ENCODE measurements at regions not wholly inside any gene's neighbourhood (a gene's known extent, or its start where the extent isn't known, plus 50 kb on each side); places are given as distances from the start of the nearest gene placed in this dataset.
"Not testable (repeated sequence)": the region's sequence is repeated elsewhere in the genome, so short reads cannot be mapped to it uniquely, and the experiment has no call there.

- not testable (repeated sequence) for DNase-seq
These were observed 342.2 kb downstream of the CEP170 start for GRCh38 chr1:242912855-242913254.

DNA sequence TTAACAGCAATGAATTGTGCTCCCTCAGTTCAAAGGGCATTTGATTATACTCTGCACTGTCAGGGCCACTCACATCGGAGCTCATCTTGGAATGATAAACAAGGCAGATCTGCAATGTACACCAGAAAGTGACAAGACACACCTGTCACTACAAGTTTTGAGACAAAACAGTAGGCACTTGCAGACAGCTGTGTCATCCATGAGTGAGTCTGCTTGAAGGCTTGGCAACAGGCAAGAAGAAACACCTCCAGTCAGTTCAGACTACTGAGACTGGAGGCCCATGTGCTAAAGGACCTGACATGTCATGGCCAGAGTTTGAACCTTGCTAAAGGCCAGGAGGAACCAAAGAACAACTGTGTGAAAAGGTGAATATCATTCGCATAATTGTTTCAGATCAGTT lies 354.5 kb downstream of the CEP170 start:
- DNase-seq, result not testable (repeated sequence)

- no peak for DNase-seq
These were observed 364.8 kb downstream of the CEP170 start for GRCh38 chr1:242890192-242890741.

- DNase-seq, result no peak
These were observed 361.6 kb upstream of the PLD5 start for GRCh38 chr1:242886137-242886536.

DNA sequence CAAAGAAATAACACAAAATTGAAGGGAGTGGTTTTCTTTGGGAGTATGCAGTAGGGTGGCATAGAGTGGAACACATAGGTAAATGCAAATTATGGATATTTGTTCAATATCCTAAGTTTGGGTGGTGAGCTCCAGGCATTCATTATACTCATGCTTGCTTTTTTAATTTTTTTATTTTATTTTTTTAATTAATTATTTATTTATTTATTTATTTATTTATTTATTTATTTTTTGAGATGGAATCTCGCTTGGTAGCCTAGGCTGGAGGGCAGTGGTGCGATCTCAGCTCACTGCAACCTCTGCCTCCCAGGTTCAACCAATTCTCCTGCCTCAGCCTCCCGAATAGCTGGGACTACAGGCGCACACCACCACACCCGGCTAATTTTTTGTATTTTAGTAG lies 355.5 kb upstream of the PLD5 start:
- not testable (repeated sequence) for DNase-seq

DNA sequence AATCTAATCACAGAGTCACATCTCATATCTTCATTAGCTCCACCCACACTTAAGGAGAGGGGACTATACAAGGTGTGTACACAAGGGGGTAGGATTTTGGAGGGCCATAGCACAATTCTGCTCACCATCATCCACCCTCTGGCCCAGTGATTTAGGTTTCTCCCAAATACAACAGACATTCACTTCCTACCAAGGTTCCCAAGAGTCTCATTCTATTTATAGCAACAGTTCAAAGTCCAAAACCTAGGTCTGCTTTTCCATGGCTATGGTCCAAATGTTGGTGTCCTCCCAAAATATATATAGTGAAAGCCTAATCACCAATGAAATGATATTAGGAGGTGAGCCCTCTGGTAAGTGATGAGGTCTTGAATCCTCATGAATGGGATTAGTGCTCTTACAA lies 353.2 kb upstream of the PLD5 start:
- DNase-seq, result no peak

GRCh38 chr1:242877229-242877628 lies 352.7 kb upstream of the PLD5 start:
- DNase-seq, result no peak

DNA sequence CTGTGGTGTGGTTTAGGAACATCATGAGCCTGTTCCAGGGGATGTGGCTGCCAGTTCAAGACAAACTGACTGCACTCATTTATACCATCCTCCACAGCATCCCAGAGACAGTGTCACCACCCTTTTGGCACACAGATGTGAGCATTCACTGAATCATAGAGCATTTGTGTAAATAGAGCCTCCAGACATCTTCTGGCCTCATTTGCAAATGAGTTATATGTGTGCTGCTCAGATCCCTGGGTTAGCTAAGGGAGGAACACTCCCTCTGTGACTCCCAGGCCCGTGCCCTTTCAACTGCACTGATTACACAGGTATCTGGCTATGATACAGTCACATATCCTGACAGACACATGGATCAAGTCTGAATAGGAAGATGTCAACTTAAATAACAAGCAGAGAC lies 351.5 kb upstream of the PLD5 start:
- DNase-seq, result no peak

- DNase-seq, result no peak
These were observed 349.2 kb upstream of the PLD5 start for GRCh38 chr1:242873661-242874060.

DNA sequence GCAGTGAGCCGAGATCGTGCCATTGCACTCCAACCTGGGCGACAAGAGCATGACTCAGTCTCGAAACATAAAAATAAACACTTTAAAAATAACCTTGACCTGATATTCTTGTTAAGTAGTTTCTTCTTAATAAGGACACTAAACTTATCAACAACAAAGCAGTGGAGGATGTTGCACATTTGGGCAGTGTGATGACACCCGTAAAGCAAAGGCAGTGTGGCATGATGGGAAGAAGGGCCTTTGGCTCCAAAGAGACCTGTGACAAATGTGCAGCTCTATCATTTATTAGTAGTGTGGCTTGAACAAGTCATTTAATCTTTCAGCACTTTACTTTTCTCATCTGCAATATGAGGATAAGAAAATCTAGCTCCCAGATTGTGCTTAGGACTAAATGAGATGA lies 348.0 kb upstream of the PLD5 start:
- DNase-seq, result no peak

DNA sequence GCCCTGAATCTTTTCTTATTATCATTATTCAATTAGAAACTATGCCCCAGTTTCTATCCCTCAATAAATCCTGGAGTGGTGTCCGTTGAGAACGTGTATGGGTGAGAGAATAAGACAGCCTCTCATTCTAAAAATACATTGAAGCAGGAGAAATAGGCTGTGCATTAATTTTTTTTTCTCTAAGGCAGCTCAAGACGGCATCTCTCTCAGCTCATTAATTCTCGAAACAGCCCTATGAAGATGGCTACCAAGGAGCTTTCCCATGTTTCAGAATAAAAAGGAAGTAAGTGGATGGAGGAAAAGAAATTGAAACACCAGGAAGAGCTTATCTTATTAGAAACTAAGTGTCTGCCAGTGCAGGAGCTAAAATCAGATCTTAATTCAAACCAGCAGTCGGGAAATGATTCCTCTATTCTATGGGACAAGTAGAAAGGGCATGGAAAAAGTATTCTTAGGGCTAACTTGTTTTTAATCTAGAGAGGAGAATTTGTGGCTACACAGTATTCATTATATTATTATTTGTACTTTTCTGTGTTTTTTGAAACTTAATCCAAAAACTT lies 347.1 kb upstream of the PLD5 start:
- DNase-seq, result no peak

DNA sequence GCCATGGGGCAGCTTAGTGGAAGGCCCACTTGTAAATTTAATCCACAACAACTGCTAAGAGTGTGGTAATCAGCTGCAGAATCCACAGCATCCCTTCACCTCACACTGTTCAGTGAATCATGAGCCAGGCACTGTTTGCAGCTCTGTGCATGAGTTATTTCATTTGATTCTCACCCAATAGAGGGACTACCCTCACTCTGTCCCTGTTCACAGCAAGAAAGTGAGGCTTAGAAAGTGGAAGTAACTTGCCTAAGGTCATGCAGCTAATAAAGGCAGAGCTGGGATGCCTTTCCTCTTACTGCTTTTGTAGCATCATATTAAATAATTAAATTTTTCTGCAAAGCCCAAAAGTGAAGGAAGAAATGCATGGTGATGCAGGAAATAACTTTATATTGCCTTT lies 346.5 kb upstream of the PLD5 start:
- no peak for DNase-seq

DNA sequence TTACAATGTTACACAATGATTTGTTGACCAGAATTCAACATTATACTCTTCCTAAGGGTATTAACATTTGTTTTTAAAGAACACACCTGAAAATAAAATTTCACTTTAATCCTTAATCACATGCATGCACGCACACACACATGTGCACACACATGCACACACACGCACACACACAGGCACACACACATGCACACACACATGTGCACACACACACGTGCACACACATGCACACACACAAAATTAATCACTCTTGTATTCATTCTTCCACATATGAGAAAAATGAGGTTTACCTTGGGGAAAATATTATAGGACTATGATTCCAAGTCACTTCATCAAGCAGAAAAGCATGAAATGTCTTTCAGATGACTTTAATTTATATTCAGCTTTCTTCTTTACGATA lies 331.8 kb upstream of the PLD5 start:
- DNase-seq, result no peak

- no peak for DNase-seq
These were observed 330.0 kb upstream of the PLD5 start for GRCh38 chr1:242854466-242854865.

GRCh38 chr1:242847390-242847993 lies 323.0 kb upstream of the PLD5 start:
- no peak for DNase-seq

DNA sequence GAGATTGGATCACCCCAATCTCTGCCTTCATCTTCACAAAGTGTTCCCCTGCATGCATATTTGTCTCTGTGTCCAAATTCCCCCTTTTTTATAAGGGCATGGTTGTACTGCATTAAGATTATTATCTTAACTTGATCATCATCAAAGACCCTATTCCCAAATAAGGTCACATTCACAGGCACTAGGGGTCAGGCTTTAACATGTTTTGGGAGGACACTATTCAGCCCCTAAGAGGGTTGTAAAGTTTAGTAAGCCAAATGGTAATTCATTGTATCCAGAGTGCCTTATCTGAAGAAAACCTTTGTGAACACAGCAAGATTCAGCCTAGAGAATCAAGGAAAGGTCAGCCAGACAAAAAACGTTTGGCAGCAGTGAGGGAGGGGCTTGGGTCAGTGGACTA lies 317.6 kb upstream of the PLD5 start:
- DNase-seq, result no peak

DNA sequence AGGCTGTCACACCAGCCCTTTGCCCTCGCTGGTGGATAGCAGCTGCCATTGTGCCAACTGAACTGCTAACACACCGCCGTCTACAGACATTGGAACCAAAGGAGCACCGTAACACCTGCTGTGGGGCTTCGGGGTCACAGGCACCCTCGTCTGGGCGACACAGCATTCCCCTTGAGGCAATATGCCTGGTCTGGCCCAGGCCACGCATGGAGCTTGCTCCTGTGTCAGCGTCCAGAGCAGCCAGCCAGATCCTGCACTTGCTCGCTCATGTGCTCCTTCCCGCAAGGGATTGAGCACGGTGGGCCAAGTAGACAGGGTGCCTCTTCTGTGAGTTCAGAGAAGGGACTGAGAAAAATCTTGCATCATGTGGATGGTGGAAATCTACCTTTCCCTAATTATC lies 314.6 kb upstream of the PLD5 start:
- DNase-seq, result no peak

- no peak for DNase-seq
These were observed 311.9 kb upstream of the PLD5 start for GRCh38 chr1:242836423-242836822.

- peak in 43 of 56 donors; percentile 2 to 72 (median 40) for DNase-seq
These were observed 304.3 kb upstream of the PLD5 start for GRCh38 chr1:242828828-242829227.

DNA sequence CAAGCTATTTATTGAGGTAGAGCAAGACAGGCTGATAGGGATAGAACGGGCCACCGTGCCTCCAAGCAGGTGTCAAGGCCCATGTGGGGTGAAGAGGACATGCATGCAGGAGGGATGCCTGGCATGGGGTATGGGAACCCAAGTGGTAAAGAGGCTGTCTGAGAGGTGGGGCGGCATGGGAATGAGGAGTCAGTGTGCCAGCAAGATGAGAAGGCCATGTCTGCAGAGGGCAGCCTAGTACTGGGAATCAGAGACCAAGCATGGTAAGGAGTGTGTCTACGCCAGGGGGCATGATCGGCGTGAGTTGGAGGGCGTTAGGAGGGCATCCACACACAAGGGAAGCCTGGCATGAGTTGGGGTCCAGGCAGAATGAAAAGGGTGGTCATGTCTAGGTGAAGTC lies 303.7 kb upstream of the PLD5 start:
- DNase-seq, result peak in 43 of 56 donors; percentile 3 to 70 (median 38)

DNA sequence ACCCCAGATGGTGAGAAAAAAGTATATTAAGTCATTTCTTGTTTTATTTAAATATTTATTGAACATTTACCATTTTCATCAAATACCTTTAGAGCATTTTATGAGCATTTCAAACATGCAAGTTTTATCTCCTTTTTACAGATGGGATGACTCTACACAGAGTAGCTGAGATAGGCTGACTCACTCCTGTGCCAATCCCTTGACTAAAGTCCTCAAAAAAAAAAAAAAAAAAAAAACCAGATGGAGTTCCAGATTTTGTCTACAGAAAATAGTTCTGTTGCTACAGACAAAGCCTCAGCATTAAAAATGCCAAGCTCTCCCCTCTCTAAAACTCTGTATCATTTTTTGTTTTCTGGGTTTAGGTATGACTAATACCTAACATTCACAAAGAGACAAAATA lies 303.0 kb upstream of the PLD5 start:
- no peak for DNase-seq

DNA sequence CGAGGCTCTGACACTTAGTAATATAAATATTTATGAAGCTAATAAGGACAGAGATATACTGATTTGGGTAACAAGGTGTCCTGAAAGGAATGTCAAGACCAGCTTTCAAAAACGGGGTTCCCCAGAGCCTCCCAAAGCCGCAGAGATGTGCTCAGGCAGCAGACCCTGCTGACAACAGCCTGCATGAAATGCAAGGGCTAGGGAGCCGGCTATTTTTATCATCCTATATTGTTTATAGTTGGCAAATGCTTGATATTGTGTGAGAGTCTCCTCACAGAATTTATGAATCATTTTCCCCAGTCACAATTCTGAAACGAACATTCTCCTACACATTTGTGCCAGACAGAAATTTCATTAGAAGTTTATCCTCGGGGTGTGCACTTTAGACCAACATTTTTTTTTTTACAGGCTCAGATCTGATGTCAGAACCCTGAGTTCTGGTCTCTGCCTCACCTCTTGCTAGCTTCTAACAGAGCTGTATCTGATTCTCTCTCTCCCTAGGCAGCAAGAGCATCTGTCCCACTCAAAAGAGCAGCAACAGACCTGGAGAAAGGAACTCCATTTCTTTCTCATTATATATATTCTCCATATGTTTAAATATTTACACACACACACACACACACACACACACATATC lies 302.3 kb upstream of the PLD5 start:
- DNase-seq, result no peak

DNA sequence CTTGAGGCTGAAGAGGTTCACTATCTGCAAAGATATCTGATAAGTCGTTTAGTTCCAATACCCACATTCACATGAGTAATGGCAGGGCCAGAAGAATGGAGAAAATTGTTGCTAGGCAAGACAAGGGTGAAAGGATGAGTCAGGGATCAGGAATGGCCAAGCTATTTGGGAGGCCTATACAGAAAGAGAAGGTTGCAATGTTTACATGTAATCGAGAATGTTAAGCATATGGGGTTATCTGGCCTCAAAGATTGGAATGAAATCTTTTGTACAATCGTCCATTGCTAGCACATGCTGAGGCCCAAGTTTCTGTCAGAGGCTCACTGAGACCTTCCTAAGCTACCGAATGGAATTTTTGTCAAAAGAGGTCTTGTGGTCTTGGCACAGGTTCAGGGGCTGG lies 299.9 kb upstream of the PLD5 start:
- DNase-seq, result no peak
